Subcutaneous abdominal adipose tissue (tissue), 5 donors: ENCODE measurements at regions not wholly inside any gene's neighbourhood (a gene's known extent, or its start where the extent isn't known, plus 50 kb on each side); places are given as distances from the start of the nearest gene placed in this dataset.

ENCODE experiments used
- H3K27ac ChIP-seq: one replicate; pipeline ENCODE4 v1.7.0; 2013; ENCODE audit warnings: low read depth, mild to moderate bottlenecking, inconsistent platforms, low read length, moderate library complexity
- H3K27me3 ChIP-seq, 5 donors: one replicate each; pipeline ENCODE4 v1.7.0; 2013; ENCODE audit warnings: low read length in 5 of 5, inconsistent platforms in 1 of 5; ENCODE audit not compliant: control insufficient read depth in 5 of 5, insufficient read depth in 4 of 5
- H3K36me3 ChIP-seq, 5 donors: one replicate each; pipeline ENCODE4 v1.7.0; 2013; ENCODE audit warnings: low read length in 5 of 5; ENCODE audit not compliant: control insufficient read depth in 5 of 5, insufficient read depth in 5 of 5
- H3K4me1 ChIP-seq, 5 donors: one replicate each; pipeline ENCODE4 v1.7.0; 2013; ENCODE audit warnings: low read length in 5 of 5, mild to moderate bottlenecking in 3 of 5, moderate library complexity in 1 of 5; ENCODE audit not compliant: control insufficient read depth in 5 of 5, insufficient read depth in 5 of 5
- H3K4me3 ChIP-seq, 5 donors: one replicate each; pipeline ENCODE4 v1.7.0; 2013; ENCODE audit warnings: low read length in 5 of 5, low read depth in 1 of 5
- H3K9ac ChIP-seq, 5 donors: one replicate each; pipeline ENCODE4 v1.7.0; 2013; ENCODE audit warnings: low read length in 5 of 5, mild to moderate bottlenecking in 4 of 5, moderate library complexity in 3 of 5
- H3K9me3 ChIP-seq, 5 donors: one replicate each; pipeline ENCODE4 v1.7.0; 2013; ENCODE audit warnings: low read length in 5 of 5; ENCODE audit not compliant: control insufficient read depth in 5 of 5
- donor health status: healthy.
- donor health status: healthy.
- donor health status: healthy.
- donor health status: healthy.
- donor health status: healthy.

GRCh38 chr6:168206661-168207274 is 112.8 kb downstream of the DACT2 start:
- Histone ChIP-seq H3K9me3 (peaks cover 0 to 4% (median 0%) of the 10 kb centered on the region in 5 donors), H3K9ac (no peak overlapping the region), H3K27ac (no peak overlapping the region), H3K36me3 (no peaks in the 10 kb centered on the region), H3K4me3 (no peak overlapping the region), H3K27me3 (peaks cover 0 to 4% (median 0%) of the 10 kb centered on the region in 5 donors), H3K4me1 (no peaks in the 10 kb centered on the region)

GRCh38 chr6:168206186-168206585 is 113.4 kb downstream of the DACT2 start:
- no peaks in the 10 kb centered on the region for H3K4me1 ChIP-seq
- H3K9me3 ChIP-seq = peaks cover 0 to 4% (median 0%) of the 10 kb centered on the region in 5 donors
- H3K4me3 ChIP-seq = no peak overlapping the region
- H3K9ac ChIP-seq = no peak overlapping the region
- peaks cover 0 to 4% (median 0%) of the 10 kb centered on the region in 5 donors for H3K27me3 ChIP-seq
- no peak overlapping the region for H3K27ac ChIP-seq
- no peaks in the 10 kb centered on the region for H3K36me3 ChIP-seq

- Histone ChIP-seq H3K36me3 (no peaks in the 10 kb centered on the region), H3K9ac (no peak overlapping the region), H3K9me3 (peaks cover 0 to 3% (median 0%) of the 10 kb centered on the region in 5 donors), H3K27ac (no peak overlapping the region), H3K4me3 (no peak overlapping the region), H3K27me3 (peaks cover 0 to 8% (median 2%) of the 10 kb centered on the region in 5 donors), H3K4me1 (no peaks in the 10 kb centered on the region)
These were observed 117.8 kb downstream of the DACT2 start for GRCh38 chr6:168201799-168202198.

GRCh38 chr6:168201383-168201782 is 118.2 kb downstream of the DACT2 start:
- Histone ChIP-seq H3K27ac (no peak overlapping the region), H3K9ac (no peak overlapping the region), H3K27me3 (peaks cover 0 to 8% (median 2%) of the 10 kb centered on the region in 5 donors), H3K4me3 (no peak overlapping the region), H3K36me3 (no peaks in the 10 kb centered on the region), H3K4me1 (no peaks in the 10 kb centered on the region), H3K9me3 (peaks cover 0 to 3% (median 0%) of the 10 kb centered on the region in 5 donors)

- H3K4me3 ChIP-seq = no peak overlapping the region
- no peaks in the 10 kb centered on the region for H3K4me1 ChIP-seq
- H3K9me3 ChIP-seq = peaks cover 0 to 3% (median 0%) of the 10 kb centered on the region in 5 donors
- no peak overlapping the region for H3K27ac ChIP-seq
- no peak overlapping the region for H3K9ac ChIP-seq
- H3K27me3 ChIP-seq = peaks cover 0 to 8% (median 2%) of the 10 kb centered on the region in 5 donors
- H3K36me3 ChIP-seq = no peaks in the 10 kb centered on the region
These were observed 118.9 kb downstream of the DACT2 start for GRCh38 chr6:168200571-168201134.

- Histone ChIP-seq H3K36me3 (no peaks in the 10 kb centered on the region), H3K9me3 (no peaks in the 10 kb centered on the region), H3K27me3 (peaks cover 0 to 20% (median 11%) of the 10 kb centered on the region in 5 donors), H3K9ac (no peak overlapping the region), H3K4me3 (no peak overlapping the region), H3K4me1 (no peaks in the 10 kb centered on the region), H3K27ac (no peak overlapping the region)
These were observed 119.5 kb upstream of the FRMD1 start for GRCh38 chr6:168198302-168199180.

GRCh38 chr6:168197636-168198301 is 118.8 kb upstream of the FRMD1 start:
- Histone ChIP-seq H3K9me3 (no peaks in the 10 kb centered on the region), H3K9ac (no peak overlapping the region), H3K27ac (no peak overlapping the region), H3K27me3 (peaks cover 0 to 20% (median 11%) of the 10 kb centered on the region in 5 donors), H3K4me3 (no peak overlapping the region), H3K36me3 (no peaks in the 10 kb centered on the region), H3K4me1 (no peaks in the 10 kb centered on the region)

- Histone ChIP-seq H3K9ac (no peak overlapping the region), H3K27ac (no peak overlapping the region), H3K9me3 (no peaks in the 10 kb centered on the region), H3K4me3 (no peak overlapping the region), H3K27me3 (peaks cover 0 to 20% (median 13%) of the 10 kb centered on the region in 5 donors), H3K36me3 (no peaks in the 10 kb centered on the region), H3K4me1 (no peaks in the 10 kb centered on the region)
These were observed 118.0 kb upstream of the FRMD1 start for GRCh38 chr6:168196881-168197635.

GRCh38 chr6:168196385-168196860 is 117.4 kb upstream of the FRMD1 start:
- Histone ChIP-seq H3K27me3 (peaks cover 5 to 20% (median 13%) of the 10 kb centered on the region in 5 donors), H3K4me3 (no peak overlapping the region), H3K9me3 (no peaks in the 10 kb centered on the region), H3K9ac (no peak overlapping the region), H3K27ac (no peak overlapping the region), H3K4me1 (no peaks in the 10 kb centered on the region), H3K36me3 (no peaks in the 10 kb centered on the region)
